Fibroblast of villous mesenchyme (primary cell): ENCODE measurements at regions not wholly inside any gene's neighbourhood (a gene's known extent, or its start where the extent isn't known, plus 50 kb on each side); places are given as distances from the start of the nearest gene placed in this dataset.

Experiments
- DNase-seq: peaks from one replicate; pipeline ENCODE4 v3.0.0-alpha.2; 2010; ENCODE audit warnings: low read depth
- H3K4me3 ChIP-seq: 2 replicates; pipeline ENCODE4 v1.5.1; 2011; ENCODE audit warnings: low read depth, mild to moderate bottlenecking, low read length
- TF ChIP-seq, protein P1 (sequence below): IDR thresholded peaks from 2 replicates; pipeline ENCODE4 v1.5.1; 2012; ENCODE audit warnings: low read depth, mild to moderate bottlenecking, low read length; ENCODE audit not compliant: insufficient read depth

DNA sequence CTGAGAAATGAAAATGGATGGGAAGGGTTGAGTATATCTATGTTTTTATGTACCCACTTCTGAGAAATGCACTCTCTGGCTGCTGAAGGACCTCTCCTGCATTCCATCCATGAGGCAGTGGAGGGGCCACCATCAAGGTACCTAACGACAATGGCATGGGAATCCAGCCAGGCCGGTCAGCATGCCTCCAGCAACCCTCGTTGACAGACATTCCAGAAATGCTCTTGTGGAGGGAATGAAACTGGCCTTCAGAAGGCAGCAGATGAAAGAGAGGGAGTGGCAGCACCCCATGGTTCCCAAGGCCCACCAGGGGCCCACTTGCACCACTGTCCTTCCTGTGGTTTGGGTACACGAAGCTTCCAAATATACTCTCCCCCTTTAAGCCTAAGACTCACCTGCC, 269.0 kb downstream of the ARHGAP12 start:
- DNase-seq = no peak
- TF ChIP-seq, protein P1, sequence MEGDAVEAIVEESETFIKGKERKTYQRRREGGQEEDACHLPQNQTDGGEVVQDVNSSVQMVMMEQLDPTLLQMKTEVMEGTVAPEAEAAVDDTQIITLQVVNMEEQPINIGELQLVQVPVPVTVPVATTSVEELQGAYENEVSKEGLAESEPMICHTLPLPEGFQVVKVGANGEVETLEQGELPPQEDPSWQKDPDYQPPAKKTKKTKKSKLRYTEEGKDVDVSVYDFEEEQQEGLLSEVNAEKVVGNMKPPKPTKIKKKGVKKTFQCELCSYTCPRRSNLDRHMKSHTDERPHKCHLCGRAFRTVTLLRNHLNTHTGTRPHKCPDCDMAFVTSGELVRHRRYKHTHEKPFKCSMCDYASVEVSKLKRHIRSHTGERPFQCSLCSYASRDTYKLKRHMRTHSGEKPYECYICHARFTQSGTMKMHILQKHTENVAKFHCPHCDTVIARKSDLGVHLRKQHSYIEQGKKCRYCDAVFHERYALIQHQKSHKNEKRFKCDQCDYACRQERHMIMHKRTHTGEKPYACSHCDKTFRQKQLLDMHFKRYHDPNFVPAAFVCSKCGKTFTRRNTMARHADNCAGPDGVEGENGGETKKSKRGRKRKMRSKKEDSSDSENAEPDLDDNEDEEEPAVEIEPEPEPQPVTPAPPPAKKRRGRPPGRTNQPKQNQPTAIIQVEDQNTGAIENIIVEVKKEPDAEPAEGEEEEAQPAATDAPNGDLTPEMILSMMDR = no peak
- H3K4me3 ChIP-seq = no peak overlapping the region

DNA sequence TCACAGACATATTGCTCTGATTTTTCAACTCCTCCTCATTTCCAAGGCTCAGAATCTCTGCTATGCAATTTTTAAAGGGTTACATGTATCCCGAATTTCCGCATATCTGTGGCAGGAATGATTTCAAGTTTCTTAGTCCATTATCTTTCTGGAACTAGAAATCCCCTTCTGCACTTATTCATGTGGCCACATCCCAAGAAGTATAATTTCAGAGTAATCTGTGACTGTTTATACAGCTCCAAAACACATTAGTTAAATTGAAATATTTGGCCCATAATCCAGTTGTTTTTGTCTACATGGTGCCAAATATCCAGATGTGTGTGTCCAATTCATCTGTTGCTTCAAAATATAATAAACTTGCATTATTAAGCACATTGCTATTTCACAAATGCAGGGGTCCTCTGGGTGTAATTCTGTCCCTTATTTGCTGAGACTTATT, 271.2 kb downstream of the ARHGAP12 start:
- DNase-seq = peak; percentile 21
- TF ChIP-seq, protein P1 = no peak

DNA sequence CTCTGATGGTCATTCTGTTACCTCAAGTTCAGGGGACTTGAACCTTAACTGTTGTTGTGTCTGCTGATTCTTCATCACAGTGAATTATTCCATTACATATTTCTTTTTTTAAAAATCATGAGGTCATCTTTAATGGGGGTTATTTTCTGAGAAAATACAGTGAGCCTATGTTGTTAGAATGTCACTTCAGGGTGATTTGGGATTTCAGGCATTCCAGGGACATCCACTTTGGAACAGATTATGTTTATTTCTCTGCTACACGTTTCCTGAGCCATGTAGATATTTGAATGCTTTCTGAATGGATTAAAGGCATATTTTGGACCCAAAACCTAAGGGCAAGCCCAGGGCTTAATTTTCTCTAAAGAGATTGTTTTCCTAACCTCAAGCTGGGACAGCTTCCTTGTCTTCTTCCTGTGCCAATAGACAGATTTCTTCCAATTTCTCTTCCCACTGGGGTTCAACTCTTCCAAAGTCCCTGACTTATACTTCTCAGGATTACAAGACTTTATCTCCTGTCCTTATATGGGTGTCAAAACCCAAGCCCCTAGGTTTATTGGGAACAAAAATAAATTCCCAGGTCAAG, 271.7 kb downstream of the ARHGAP12 start:
- TF ChIP-seq, protein P1 = no peak
- no peak overlapping the region for H3K4me3 ChIP-seq
- no peak for DNase-seq

More for the DNA sequence above, 271.2 kb downstream of the ARHGAP12 start:
- H3K4me3 ChIP-seq = no peak overlapping the region

DNA sequence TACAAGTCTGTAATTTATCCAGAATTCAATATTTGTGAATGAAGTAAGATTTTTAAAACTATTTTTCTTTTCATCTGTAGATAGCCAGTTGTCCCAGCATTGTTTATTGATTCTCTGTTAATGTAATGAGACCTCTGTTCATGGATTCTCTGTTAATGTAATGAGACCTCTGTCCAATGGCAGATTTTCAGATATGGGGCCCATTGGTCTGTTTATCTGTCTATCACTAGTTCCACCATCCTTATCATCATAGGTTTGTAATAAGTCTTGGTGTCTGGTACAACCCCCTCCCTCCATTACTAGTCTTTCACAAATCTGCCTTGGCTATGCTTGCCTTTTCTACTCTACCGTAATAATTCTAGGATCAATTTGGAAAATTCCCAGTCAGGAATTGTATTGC, 276.6 kb downstream of the ARHGAP12 start:
- TF ChIP-seq, protein P1 = no peak
- DNase-seq = no peak
- no peak overlapping the region for H3K4me3 ChIP-seq

DNA sequence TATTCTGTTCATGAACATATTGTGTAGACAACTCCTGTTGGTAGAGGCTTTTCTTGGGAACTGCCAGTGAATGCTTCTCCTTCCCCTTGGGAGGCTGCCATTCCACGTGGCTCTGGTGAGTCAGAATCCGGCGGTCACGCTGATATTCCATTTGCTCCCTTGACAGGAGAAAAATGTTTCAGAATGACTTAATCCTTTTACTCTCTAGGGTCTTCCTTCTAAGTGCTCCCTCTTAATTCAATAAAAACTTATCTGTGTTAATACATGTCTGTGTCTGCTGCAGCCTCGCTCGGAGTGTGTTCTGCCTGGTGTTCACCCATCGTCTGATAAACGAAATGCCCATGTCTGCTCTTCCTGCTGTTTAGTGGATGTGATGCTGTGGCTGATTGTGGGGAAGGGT, 278.6 kb downstream of the ARHGAP12 start:
- H3K4me3 ChIP-seq = no peak overlapping the region
- TF ChIP-seq, protein P1 = no peak
- DNase-seq = peak; percentile 94

DNA sequence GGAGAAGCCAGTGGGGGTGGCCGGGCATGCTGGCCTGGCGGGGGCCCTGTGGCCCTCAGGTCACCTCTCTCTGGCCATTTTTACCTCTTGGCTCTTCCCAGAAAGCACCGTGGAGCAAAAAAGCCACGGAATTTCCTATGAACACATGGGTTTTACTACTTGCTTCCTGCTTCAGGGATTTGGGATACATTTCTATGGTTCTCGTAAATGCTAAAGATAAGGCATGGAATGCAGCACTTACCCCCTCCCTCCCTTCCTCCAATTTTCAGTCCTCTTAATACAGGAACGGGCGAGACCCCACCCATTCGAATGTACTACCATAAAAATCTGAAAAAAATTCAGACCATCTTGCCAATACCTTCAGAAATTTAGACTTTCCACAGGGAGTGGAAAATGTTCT, 279.7 kb downstream of the ARHGAP12 start:
- no peak overlapping the region for H3K4me3 ChIP-seq
- DNase-seq = peak; percentile 81
- TF ChIP-seq, protein P1 = no peak

DNA sequence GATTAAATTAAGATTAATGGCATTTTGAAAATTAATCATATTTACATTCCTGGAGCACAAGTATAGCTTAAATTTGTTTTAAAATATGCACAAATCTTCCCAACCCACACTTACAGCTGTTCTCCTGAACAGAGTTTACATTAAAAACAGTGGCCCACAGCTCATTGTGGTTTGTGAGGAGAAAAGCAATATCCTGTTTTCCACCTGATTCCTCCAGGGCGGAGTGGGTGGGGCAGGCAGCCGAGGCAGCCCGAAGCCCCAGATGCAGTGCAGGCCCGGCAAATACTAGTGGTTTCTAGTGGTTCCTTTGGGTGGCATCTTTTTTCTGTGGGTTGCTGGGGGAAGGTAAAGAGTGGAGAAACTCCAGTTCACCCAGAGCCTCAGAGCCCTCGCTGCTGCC, 280.8 kb downstream of the ARHGAP12 start:
- TF ChIP-seq, protein P1 = no peak

More for the DNA sequence above, 280.8 kb downstream of the ARHGAP12 start:
- H3K4me3 ChIP-seq = no peak overlapping the region
- DNase-seq = peak; percentile 53
